ENCODE measurements at regions not wholly inside any gene's neighbourhood (a gene's known extent, or its start where the extent isn't known, plus 50 kb on each side); places are given as distances from the start of the nearest gene placed in this dataset.

DNA sequence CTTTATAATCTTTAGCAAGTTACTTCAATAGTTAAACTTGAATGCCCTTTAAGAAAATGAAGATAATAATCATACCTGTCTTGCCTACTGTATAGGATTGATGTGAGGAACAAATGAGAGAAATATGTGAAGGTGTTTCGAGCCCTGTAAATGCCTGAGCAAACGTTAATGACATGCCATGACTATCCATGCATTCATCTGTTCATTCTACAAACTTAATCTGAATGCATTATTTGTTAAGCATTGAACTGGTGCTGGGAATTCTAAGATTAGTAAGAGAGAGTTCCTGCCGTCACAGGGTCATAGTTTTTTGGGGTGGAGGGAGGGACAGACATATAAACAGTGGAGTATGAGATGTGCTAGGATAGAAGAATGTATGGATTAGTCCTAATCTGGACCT is 111.5 kb upstream of the PRICKLE1 start:
- DNase-seq: no peak

DNA sequence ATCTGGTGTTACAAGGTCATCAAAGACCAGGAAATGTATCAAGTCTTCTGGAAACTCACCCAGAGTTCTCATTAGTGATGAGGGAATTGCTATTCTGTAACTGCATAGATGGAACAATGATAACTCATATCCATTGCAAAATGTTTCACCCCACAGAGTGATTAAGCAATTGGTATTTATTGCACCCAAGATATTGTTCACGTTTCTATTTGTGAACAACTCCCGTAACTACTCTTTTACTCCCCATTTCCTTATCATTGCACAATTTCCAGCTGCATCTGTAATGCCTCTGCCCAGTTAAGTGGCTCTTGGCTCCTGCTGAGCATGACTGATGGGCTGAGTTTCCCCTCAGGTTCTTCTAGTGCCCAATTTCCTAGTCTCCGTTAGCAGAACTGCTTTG is 108.7 kb upstream of the PRICKLE1 start:
- peak; percentile 63 for DNase-seq

DNA sequence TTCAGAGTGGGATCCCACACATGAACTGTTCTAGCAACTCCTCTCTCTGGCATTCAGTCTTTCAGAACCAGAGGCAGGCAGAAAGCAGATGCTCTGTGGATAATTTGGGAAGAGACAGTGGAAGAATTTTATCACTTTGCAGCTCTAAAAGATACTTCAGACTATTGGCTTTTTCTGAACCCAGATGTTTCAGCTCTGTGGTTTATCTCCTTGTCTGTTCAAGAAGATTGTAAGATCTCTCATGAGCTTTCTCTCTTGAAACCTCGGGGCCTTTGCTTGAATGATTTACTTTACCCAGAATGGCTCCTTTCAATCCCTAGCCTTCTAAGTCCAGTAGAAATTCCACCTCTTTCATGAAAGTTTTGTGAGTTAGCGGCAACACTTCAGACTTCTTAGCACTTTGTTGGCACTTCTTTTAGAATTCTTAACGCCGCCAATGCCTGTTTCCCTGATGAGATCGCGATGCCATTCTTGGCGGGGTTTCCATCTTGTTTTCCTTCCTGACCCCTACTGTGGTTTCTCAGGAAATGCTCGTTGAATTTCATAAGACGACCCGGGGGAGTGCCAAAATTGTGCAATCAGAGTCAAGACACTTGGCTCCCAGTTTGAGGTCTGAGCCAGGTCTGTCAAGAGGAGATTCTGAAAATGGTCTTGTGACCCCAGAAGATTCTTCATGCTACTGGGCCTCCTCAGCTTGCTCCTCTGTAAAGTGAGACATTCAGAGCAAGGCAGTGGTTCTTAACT is 107.0 kb upstream of the PRICKLE1 start:
- peak; percentile 78 for DNase-seq

DNA sequence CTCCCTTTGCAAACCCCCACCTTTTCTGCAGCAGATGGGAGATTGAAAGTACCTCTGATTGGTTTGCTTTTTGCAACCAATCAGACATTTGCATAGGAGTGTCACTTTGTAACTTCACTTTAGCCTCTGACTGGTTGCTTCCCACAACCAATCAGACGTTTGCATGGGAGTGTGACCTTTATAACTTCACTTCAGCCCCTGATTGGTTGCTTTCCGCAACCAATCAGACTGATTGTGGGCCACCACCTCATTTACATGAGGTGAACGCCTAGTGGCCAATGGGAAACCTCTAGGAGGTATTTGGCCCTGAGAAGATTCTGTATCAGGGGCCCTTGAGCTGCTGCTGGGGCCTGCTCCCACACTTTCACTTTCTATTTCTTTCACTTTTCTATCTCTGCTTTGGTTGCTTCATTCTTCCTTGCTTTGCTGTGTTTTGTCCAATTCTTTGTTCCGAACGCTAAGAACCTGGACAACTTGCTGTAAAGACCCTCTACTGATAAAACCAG is 106.0 kb upstream of the PRICKLE1 start:
- DNase-seq: no peak

DNA sequence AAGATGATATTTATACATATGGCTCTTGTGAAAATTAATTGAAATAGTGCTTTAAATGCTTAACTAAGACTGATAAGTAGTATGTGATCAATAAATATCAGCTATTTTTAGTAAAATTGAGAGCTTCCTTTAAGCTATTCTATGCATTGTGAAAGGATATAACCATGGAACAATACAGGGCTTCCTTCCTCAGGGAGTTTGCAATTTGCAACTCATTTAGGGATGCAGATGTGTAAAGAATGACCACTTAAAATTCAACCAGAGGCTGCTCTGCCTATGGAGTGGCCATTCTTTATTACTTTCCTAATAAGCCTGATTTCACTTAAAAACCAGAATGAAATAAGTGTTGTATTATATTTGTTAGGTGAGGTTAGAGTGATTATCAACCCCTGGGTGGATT is 103.2 kb upstream of the PRICKLE1 start:
- DNase-seq: no peak

DNA sequence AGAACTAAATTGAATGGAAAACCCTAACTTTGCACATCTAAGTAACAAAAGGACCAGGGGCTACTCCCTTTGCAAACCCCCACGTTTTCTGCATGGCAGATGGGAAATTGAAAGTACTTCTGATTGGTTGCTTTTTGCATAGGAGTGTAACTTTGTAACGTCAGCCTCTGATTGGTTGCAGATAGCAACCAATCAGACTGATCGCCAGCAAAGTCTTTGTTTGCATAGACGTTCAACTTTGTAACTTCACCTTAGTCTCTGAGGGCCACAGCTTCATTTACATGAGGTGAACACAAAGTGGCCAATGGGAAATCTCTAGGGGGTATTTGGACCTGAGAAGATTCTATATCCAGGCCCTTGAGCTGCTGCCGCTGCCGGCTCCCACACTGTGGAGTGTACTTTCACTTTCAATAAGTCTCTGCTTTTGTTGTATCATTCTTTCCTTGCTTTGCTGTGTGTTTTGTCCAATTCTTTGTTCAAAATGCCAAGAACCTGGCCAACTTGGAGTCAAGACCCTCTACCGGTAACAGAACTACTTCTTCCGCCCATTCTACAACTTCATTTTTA is 102.5 kb upstream of the PRICKLE1 start:
- no peak for DNase-seq

DNA sequence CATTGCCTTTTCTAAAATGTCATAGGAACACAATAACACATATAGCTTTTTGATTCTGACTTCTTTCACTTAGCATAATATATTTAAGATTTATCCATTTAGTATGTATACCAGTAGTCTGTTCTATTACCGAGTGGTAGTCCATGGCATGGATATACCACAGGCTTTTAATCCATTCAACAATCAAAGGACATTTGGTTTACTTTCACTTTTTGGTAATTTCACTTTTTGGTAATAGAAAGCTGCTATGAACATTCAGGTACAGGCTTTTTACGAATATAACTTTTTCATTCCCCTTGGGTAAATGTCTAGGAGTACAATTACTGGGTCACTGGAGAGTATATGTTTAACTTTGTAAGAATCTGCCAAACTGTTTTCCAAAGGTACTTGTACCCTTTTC is 100.7 kb upstream of the PRICKLE1 start:
- no peak for DNase-seq

DNA sequence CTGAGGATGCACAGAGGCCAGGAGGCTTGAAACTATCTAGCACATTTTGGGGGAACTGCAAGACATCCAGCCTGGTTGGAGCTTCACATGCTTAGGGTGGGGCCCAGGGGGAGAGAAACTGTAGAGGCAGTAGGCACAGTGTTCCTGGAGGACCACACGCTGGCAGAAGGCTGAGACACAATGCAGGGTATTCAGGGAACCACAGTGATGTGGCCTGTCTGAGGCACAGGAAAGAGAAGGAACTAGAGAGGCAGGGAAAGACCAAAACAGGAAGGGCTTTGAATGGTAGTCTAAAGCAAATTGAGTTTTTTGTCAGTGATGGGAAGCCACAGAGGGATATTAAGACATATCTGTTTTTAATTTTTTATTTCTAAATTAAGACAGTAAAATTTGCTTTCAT is 100.2 kb upstream of the PRICKLE1 start:
- DNase-seq: no peak

DNA sequence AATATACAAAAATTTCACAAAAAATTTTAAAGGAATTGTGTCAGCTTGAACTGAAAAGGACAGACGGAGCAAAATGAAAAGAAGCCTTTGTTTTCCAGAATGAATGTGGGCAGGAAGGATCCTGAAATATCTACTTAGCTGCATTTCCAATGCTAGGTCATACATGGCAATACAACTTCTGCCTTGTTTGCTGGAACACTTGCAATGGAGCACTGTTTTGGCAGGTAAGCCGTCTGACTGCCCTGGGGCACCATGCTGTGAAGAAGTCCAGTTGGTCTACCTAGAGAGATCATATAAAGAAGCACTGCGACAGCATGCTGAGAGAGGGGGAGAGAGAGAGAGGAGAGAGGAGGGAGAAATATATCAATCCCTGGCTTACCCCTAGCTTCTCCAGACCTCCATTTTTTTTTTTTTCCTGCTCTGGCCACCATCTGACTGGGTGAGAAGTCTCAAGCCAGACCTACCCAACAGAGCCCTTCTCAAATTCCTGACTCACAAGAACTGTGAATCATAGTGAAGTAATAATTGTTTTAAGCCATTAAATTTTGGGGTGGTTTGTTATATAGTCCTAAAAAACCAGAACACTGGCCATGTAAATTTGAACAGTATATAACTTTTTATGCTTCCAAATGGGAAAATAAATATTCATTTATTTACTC is 97.1 kb upstream of the PRICKLE1 start:
- no peak for DNase-seq

DNA sequence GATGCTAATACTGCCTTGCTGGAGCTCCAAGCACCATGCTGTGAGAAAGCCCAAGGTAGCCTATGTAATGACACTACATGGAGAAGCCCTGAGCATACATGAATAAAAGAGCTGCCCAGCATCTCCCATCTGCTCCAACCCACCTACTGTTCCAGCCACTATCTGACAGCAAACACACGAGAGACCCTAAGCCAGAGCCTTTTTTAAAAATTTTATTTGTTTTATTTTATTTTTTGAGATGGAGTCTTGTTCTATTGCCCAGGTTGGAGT is 95.2 kb upstream of the PRICKLE1 start:
- DNase-seq: no peak

DNA sequence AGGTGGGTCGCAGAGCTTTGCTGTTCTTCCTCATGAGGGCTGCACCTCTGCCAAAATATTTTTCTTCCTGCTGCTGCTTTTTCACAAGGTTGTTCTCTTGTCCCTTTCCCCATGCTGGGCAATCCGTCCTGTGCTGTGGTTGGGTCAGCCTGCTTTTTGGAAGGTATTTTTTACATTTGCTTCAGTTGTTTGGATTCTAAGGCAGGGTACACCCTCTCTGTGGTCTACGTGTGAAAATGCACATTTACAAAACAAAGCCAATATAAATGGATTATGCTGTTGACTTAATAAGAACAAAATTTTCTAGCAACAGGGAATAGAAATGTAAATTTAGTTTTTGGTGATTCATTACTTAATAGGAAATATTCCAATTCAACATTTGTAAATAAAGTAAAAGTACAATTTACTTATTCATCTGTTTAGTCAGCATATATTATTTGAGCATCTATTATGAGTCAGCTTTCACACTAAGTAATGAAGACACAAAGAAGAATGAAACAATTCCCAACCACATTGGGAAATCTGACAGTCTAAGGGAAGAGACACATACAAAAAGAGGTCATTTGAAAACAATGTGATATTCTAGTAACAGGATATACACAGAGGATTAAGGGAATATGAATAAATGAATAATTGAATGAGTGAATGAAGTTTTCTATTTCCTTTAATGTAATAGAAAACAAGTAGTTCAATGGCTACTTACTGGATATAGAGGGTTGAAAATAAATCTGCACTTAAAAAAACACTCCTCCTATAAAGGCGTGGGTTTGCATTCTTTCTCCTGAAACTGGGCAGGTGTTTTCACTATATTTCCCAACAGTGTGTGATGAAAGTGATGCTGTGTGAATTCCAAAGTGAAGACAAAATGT is 94.6 kb upstream of the PRICKLE1 start:
- peak; percentile 53 for DNase-seq

DNA sequence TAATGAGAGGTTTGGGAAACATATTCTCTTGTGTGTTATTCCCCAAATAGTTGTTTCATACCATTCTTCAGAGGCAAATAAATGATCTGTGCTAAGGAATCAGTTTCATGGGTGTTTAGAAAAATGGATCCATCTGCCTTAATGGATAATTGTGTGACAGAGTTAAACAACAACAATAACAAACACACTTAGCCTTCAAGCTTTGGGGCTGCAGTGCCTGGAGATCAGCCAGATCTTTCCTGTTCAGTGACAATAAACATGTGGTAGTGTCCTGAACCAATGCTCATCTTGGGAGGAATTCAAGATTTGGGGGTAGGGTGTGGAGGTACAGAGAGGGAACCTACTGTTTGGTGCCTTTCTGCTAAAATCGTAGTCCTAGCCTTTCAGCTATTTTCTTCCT is 93.7 kb upstream of the PRICKLE1 start:
- DNase-seq: no peak

DNA sequence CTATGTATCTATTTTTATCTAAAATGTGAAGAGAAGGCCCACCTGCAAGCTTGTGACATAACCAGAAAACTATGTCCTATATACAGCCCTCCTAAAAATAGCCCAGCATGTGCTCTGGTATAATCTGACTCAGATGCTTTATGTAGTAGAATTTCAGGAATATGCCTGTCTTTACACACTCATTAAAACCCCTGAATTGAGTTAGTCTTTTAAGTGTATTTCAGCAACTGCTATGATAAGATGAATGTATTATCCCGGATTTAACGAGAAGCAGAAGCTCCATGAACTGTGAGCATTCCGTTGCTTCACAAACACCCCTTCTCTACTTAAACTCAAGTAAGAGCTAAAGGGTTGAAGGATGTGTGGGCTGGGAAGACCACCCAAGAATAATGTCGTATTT is 89.9 kb upstream of the PRICKLE1 start:
- peak; percentile 91 for DNase-seq

DNA sequence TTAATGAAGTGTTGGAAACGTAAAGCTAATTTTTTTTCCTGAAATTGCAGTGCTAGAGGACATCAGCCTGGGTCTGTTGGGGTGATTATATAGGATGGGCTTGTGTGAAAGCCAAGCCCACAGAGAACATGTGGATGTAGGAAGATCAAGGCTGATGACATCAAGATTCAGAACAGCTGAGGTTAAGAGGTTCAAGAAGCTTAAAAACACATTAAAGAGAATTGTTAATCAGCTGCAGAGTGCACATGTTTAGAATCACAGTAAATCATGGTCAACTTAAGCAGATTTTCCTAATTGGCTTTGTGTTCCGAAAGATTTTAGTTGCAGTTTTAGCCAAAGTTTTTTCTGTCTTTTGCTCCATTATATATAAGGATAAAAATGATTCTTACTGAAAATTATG is 87.9 kb upstream of the PRICKLE1 start:
- no peak for DNase-seq

DNA sequence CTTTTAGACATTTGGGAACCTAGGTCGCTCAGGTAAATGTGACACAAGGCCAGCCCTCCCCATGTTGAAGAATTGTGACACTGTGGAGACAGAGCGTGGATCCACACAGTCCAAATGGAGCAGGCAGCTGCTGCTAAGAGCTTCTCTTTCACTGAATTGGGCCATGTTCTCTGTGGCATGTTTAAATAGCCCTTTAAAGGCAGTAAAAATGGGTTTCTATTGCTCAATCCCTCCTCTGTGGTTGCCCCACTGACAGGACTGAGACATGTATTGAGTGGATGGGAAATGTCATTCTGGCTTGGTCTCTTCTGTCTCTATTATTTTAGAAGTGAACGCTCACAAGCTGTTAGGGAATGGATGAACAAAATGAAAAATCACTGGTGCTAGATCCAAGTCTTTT is 84.0 kb upstream of the PRICKLE1 start:
- DNase-seq: no peak

DNA sequence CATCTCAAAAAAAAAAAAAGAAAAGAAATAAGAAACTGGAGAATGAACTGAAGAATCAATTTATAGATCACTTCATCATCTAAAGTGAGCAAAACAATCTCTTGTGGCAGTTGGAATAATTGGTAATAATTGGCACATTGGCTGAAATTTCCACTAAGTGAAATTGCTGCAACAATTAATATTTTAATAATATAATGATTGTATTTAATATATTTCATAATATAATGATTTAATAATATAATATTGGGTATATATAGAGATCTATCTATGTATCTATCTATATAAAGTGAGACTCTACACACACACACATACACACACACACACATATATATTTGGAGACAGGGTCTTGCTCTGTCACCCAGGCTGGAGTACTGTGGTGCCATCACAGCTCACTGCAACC is 81.2 kb upstream of the PRICKLE1 start:
- DNase-seq: no peak

DNA sequence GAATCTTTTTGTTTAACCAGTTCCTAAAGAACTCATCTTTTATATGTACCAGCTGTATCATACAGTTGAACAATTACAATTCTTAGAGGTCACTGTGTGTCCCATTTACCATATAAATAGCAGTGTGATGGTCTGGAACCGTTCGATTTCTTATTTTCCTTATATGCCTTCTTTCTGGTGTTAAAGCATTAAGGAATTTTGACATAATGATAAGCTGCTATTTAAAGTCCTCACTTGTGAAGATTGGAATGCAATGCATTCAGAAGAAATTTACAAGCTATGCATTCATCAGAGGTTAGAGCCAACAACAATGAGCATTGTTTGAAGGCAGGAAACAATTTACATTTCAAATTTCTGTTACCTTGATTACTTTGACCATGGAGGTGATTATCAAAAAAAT is 80.0 kb upstream of the PRICKLE1 start:
- DNase-seq: peak; percentile 60

DNA sequence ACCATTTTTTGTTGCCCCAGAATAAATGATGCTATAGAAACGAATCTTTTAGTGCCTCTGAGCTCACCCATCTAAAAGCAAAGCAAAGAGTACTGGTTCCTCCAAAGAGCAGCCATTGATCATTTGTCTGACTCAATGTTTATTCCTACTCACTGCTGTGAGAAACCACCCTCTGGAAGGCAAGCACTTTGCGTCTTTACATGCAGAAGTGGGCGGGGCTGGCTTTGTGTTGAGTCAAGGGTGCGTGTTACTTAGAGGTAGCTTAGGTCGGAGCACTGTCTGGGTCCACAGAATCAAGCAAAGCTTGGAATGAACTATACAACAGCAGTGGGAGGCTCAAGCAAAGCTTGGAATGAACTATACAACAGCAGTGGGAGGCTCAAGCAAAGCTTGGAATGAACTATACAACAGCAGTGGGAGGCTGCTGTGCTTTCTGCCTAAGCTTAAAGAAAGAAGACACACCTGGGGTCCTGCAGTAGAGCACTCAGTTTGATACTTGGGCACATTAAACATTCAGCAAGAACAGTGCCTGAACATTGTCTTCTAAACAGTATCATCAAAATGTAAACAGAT is 77.2 kb upstream of the PRICKLE1 start:
- DNase-seq: no peak

DNA sequence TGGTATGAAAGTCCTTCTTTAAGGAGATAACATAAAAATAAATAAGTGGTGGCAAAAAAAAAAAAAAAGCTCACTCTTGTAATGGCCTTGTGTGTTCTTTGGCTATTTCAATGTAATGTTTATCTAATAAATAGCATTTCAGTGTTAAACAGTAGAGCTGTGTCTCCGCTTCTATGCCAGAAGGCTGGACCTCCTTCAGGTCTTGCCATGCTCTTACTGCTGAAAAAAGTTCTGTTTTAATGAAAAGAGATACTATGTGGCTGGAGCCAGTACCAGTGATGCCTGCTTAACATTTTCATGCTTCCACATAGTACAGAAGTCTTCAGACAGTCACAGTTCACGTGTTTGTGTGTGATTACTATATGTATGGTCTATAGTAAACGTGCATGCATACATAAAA is 74.1 kb upstream of the PRICKLE1 start:
- no peak for DNase-seq

DNA sequence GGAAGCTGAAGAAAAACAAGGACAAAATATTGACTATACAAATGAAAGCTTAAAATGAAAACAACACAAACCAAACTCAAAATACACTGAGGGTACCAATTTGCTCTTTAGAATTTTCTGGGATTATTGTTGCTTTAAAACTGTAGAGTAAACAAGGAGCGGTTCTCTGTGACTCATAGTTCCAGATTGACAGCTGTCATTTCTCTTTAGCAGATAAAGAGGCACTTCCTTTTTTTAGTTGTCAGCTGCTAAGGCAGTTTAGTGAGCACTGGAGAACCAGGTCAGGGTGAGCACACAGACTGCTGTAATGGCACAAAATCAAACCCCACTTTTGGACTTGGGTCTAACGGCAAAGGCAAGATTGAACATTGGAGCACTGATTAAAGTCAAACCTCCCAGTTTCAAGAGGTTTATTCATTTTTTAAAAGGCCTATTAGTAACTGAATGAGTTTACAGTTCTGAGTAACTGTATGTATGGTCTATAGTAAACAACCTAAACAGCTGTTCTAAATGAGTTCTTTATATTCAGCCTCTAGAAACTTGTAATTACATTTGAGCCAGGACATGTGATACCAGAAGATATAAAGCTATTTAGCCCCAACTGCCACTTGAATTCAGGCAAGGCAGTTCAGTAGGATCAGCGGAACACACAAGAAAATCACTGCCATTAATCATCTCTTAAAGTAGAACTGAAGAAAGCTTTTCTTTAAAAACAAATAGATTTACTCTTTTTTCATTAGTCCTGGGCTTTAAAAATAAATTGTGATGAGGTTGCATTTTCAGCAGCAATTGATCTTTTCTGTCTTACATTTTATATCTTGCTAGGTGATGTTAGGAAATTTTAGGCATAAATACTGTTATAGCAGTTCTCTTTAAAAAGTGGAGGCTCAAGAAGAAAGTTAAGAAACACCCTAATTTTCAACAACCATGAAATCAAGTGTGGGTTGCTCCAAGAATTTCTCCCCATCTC is 71.7 kb upstream of the PRICKLE1 start:
- DNase-seq: no peak

DNA sequence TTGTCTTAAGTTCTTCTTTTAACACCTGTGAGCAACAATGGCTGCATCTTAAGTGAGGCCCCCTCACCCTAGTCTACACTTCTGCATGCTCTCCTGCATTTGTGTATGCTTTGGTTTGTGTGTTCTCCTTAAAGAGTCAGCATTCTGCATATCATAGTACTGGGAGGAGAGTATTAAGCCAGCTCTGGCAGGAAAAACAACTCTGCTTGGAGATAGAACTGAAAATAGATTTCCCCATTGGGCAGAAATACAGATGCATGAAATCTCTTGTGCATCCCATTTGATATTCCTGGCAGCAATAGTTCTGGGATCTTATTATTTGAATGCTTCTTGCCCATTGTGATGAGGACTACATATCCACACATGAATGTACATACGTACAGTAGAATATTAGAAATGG is 70.6 kb upstream of the PRICKLE1 start:
- DNase-seq: no peak

DNA sequence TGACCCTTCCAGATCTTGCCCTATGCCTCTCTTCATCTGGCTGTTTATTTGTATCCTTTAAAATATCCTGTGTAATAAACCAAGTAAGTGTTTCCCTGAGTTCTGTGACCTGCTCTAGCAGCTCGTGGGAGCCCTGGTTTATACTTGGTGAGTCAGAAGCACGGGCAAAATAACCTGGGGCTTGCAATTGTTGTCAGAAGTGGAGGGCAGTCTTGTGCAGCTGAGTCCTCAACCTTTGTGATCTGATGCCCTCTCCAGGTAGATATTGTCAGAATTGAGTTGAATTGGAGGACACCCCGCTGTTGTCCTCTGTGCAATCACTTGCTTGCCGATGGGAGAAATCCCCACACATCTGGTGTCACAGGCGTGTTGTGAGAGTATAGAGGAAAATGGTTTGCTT is 62.5 kb upstream of the PRICKLE1 start:
- no peak for DNase-seq

Data from fibroblast of upper back skin (primary cell).